DND-41 (cell line): ENCODE measurements at regions not wholly inside any gene's neighbourhood (a gene's known extent, or its start where the extent isn't known, plus 50 kb on each side); places are given as distances from the start of the nearest gene placed in this dataset.

Experiments
- CTCF ChIP-seq: IDR thresholded peaks from 2 replicates; pipeline ENCODE4 v1.5.1; 2012; ENCODE audit warnings: borderline replicate concordance, low read length, moderate library complexity, mild to moderate bottlenecking; ENCODE audit not compliant: poor library complexity, severe bottlenecking; ENCODE audit errors: extremely low read depth
- EZH2 ChIP-seq: IDR thresholded peaks from 3 replicates; pipeline ENCODE4 v1.6.1; 2012; ENCODE audit warnings: borderline replicate concordance, low read depth, mild to moderate bottlenecking, moderate library complexity, low read length, inconsistent platforms; ENCODE audit not compliant: severe bottlenecking

GRCh38 chr1:87167157-87167789 lies 161.4 kb upstream of the LMO4 start:
- TF ChIP-seq CTCF = no peak
- TF ChIP-seq EZH2 = no peak
